ENCODE measurements at regions not wholly inside any gene's neighbourhood (a gene's known extent, or its start where the extent isn't known, plus 50 kb on each side); places are given as distances from the start of the nearest gene placed in this dataset.
"Not testable (repeated sequence)": the region's sequence is repeated elsewhere in the genome, so short reads cannot be mapped to it uniquely, and the experiment has no call there.

- peak; percentile 68 for DNase-seq (ENCODE audit: low read depth)
Observed at GRCh38 chr4:13984991-13985800, 357.7 kb upstream of the BOD1L1 start.

- DNase-seq (ENCODE audit: low read depth): no peak
Observed at GRCh38 chr4:13985837-13986236, 358.3 kb upstream of the BOD1L1 start.

- DNase-seq (ENCODE audit: low read depth): peak; percentile 57
Observed at GRCh38 chr4:13986548-13986947, 359.0 kb upstream of the BOD1L1 start.

- peak; percentile 98 for DNase-seq (ENCODE audit: low read depth)
Observed at GRCh38 chr4:13988353-13989305, 361.1 kb upstream of the BOD1L1 start.

GRCh38 chr4:13989501-13989900 is 362.0 kb upstream of the BOD1L1 start:
- DNase-seq (ENCODE audit: low read depth): peak; percentile 73

- peak; percentile 28 for DNase-seq (ENCODE audit: low read depth)
Observed at GRCh38 chr4:13990596-13991589, 363.4 kb upstream of the BOD1L1 start.

GRCh38 chr4:13992041-13992440 is 364.5 kb upstream of the BOD1L1 start:
- no peak for DNase-seq (ENCODE audit: low read depth)

- peak; percentile 41 for DNase-seq (ENCODE audit: low read depth)
Observed at GRCh38 chr4:13992975-13993520, 365.5 kb upstream of the BOD1L1 start.

- no peak for DNase-seq (ENCODE audit: low read depth)
Observed at GRCh38 chr4:13994016-13994415, 366.5 kb upstream of the BOD1L1 start.

GRCh38 chr4:13998850-13999445 is 371.4 kb upstream of the BOD1L1 start:
- DNase-seq (ENCODE audit: low read depth): no peak

GRCh38 chr4:14000091-14000814 is 372.7 kb upstream of the BOD1L1 start:
- no peak for DNase-seq (ENCODE audit: low read depth)

GRCh38 chr4:14002331-14002730 is 374.8 kb upstream of the BOD1L1 start:
- DNase-seq (ENCODE audit: low read depth): not testable (repeated sequence)

GRCh38 chr4:14008494-14008893 is 381.0 kb upstream of the BOD1L1 start:
- no peak for DNase-seq (ENCODE audit: low read depth)

GRCh38 chr4:14018191-14018853 is 390.8 kb upstream of the BOD1L1 start:
- no peak for DNase-seq (ENCODE audit: low read depth)

- peak; percentile 4 for DNase-seq (ENCODE audit: low read depth)
Observed at GRCh38 chr4:14022456-14022855, 394.9 kb upstream of the BOD1L1 start.

- no peak for DNase-seq (ENCODE audit: low read depth)
Observed at GRCh38 chr4:14023036-14023435, 395.5 kb upstream of the BOD1L1 start.

GRCh38 chr4:14023896-14024295 is 396.4 kb upstream of the BOD1L1 start:
- DNase-seq (ENCODE audit: low read depth): no peak

- DNase-seq (ENCODE audit: low read depth): no peak
Observed at GRCh38 chr4:14025111-14025510, 397.6 kb upstream of the BOD1L1 start.

GRCh38 chr4:14025891-14026290 is 398.4 kb upstream of the BOD1L1 start:
- no peak for DNase-seq (ENCODE audit: low read depth)

- no peak for DNase-seq (ENCODE audit: low read depth)
Observed at GRCh38 chr4:14028862-14029261, 401.3 kb upstream of the BOD1L1 start.
